ENCODE measurements at regions not wholly inside any gene's neighbourhood (a gene's known extent, or its start where the extent isn't known, plus 50 kb on each side); places are given as distances from the start of the nearest gene placed in this dataset.

DNA sequence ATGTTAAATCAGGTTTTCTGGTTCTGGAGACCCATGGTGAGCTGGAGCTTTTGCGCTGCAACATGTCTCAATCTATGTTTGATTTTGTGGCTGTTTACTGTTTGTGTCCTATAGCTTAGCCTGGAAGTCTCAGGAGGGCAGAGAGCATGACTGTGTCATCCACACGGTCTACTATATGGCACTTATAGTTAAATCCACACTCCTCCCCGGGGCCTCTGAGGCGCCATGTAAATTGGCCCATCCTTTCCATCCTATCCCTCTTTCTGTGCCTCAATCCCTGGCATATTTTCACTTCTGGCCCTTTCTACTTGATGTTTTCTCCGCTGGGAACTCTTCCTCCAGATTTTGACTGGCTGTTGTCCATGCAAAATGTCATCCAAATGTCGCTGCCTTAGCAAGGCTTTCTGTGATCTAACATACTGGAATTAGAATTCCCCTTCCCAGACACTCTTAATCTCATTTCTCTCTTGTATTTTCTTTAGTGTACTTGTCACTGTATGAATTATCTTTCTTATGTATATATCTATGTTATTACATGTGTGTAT lies 560.8 kb upstream of the RGMA start:
- no peak for DNase-seq (ENCODE audit: low read depth in 2 of 2)

DNA sequence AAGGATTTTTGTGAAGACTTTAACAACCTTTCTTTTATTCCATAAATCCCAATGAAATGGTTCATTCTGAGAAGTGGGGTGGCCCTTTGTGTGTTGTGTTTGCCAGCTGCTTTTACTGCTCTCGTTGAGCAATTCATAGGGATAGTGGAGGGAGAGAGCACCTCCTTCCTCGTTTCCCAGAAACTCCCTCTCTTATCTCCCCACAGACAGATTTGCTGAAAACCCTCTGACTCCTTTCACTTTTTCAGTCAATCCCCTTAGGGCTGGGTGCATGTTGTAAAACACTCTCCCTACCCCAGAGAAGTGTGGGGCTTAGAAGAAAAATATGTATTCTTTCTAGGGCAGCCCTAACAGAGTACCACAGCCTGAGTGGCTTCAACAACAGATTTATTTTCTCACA lies 557.2 kb upstream of the RGMA start:
- DNase-seq (ENCODE audit: low read depth in 2 of 2) = no peak

DNA sequence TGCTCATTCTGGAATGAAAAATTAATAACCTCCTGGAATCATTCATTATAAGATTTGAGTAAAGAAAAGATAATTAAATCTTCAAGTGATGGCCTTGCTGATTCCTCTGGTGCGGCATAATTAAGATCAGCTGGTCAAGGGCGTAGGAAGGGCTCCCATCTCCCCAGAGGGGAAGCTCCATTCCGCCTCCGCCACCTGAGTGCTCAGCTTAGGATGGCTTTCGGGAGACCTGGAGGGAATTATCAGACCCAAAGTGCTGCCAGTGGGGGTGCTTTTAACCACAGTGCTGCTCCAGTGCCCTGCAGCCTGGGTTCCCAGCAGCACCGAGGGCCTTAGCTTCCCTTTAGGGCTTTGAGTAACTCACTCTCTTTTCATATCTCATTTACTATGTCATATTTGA lies 556.6 kb upstream of the RGMA start:
- DNase-seq (ENCODE audit: low read depth in 2 of 2) = no peak

DNA sequence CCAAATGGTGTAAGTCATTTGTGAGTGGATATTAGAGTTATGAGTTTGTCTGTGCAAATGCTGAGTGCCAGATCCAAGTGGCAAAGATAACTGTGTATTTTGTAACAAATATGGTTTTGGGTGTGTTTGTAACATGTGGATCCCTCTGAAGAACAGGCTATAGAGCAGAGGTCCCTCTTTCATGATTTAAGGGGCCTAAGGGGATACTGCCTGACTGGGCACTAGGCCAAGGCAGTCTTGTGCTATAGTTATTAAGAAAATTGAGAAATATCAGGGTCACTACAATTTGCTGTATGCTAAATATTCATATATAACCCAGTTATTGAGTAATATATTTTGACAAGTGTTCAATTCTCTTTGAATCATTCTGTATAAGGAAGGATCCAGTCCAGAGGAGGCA lies 555.6 kb upstream of the RGMA start:
- no peak for DNase-seq (ENCODE audit: low read depth in 2 of 2)

GRCh38 chr15:93640411-93640962 lies 551.5 kb upstream of the RGMA start:
- no peak for DNase-seq (ENCODE audit: low read depth in 2 of 2)

DNA sequence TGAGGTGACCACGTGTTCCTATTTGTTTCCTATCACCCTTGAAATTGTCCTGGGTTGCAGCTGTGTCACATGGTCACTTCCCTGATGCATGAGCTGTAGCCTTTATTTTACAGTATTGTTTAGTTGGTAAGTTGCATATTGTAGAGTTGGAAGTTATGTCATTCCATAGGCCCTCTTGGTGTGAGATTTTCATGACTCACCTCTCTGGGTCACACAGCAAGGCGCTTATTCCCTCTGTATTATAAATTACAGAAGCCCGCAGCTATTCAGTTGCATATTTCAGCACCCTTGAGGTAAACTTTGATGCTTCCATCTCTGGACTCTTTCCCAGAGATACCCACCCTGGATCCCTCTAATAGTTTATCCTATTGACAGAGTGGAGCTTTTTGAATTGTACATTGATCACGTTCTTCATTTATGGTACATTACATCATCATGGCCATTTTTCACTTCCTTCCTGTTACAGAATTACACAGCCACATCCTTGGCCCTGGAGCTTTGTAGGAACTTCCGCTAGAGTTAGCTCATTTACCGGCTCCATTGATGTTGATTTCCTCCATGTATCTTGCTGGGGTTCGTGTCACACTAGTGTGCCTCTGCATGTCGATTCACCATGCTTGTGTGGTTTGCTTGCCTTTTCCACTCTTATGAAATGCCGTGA lies 543.1 kb upstream of the RGMA start:
- no peak for DNase-seq (ENCODE audit: low read depth in 2 of 2)

DNA sequence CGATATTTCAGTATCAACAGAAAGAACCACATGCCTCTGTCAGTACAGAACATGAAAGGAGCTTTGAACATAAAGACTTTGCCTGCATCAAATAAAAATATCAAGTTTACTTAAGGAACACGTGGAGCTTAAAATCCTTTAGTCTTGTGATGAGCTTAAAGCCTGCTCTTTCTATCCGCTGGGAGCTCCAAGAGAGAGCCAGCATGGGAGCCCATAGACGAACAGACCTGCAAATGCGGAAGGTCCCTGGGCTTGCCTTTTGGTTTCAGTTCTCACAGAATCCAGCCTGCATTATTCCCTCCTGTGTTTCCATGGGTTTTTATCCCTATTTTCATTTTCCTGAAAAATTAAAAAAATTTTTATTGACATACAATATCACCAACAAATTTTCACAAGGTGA lies 530.6 kb upstream of the RGMA start:
- no peak for DNase-seq (ENCODE audit: low read depth in 2 of 2)

- DNase-seq (ENCODE audit: low read depth in 2 of 2) = no peak
Observed at GRCh38 chr15:93617443-93617842, 528.4 kb upstream of the RGMA start.

- no peak for DNase-seq (ENCODE audit: low read depth in 2 of 2)
Observed at GRCh38 chr15:93614386-93615104, 525.5 kb upstream of the RGMA start.

DNA sequence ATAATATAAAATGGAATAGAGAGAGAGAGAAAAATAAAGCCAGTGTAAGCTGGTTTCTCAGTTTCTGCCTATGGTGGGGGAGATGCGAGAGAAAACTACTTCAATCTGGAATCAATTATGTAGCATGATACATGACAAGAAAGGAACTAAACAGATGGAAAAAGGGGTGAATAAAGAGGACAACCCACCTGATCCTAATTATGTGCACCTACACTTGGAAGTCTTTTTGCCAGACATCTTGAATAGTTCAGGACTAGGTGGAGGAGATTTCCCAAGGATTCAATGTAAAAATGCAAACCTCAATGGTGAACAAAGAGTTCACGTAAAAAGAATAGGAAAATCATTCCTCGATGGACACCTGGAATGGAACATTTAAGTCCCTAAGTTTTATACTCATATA lies 524.4 kb upstream of the RGMA start:
- no peak for DNase-seq (ENCODE audit: low read depth in 2 of 2)

DNA sequence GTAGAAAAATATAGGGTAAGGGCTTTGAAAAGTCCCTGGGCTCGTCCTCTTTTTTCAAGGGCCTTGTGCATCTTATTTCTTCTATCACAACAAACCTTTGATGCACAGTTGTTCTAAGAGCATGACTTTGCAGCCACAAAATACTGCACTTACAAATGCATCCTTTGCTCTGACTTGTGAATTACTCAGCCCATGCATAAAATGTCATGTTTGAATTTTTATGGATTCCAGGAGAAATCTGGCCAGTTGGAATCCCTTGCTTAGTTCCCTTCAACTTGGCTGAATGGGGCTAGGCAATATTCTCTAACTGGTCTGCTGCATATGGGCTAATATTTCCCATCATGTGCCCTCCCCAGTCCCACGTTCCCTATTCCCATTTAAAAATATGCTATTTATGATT lies 523.9 kb upstream of the RGMA start:
- no peak for DNase-seq (ENCODE audit: low read depth in 2 of 2)

DNA sequence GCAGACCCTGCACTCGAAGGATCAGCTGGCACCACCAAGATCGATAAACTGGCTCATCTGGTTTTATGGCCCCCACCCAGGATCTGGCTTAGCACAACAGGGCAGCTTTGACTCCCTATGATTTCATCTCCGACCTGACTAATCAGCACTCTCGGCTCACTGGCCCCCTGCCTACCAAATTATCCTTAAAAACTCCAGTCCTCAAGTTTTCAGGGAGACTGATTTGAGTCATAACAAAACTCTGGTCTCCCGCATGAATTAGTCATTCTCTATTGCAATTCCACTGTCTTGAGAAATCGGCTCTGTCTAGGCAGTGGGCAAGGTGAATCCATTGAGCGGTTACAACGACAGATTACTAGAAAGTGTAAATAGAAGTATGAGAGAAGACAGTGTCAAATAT lies 521.9 kb upstream of the RGMA start:
- no peak for DNase-seq (ENCODE audit: low read depth in 2 of 2)

DNA sequence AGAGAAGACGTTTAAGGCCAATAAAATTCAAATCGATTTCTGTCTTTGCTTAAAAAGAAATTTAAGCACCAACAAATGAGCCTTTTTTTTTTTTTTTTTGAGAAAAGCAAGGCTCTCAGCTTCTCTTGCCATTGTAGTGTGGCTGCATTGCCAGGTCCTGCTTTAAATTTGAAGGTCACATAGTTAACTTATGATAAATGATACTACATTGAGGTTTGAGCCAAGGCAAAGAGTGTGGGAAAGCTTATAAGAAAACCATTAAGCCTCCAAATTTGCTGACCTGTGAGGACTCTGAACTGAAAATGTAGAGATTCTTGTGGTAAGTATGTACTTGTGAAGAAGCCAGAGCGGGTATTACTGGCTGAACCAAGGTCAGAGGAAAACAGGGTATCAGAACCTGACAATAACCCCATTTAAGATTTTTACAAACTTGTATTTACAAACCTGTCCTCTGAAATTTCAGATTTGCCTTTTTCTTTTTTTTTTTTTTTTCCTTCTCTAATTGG lies 519.7 kb upstream of the RGMA start:
- no peak for DNase-seq (ENCODE audit: low read depth in 2 of 2)

DNA sequence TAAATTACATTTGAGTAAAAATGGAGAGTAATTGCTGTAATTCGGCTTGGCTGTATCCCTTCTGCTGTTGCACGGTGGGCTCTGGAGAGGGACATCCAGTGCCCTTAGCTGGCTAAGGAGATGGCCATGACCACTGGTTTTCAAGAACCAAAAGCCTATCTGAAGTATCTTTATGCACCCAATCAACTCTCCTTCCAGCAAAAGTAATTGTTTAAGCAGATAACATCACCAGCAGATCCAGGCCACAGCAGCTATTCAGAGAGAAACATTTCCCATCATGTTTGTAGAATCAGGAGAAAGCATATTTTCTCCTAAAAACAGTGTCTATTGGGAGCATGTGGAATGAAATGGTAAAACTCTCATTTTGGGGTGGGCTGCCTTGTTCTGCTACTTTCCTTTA lies 514.5 kb upstream of the RGMA start:
- no peak for DNase-seq (ENCODE audit: low read depth in 2 of 2)

DNA sequence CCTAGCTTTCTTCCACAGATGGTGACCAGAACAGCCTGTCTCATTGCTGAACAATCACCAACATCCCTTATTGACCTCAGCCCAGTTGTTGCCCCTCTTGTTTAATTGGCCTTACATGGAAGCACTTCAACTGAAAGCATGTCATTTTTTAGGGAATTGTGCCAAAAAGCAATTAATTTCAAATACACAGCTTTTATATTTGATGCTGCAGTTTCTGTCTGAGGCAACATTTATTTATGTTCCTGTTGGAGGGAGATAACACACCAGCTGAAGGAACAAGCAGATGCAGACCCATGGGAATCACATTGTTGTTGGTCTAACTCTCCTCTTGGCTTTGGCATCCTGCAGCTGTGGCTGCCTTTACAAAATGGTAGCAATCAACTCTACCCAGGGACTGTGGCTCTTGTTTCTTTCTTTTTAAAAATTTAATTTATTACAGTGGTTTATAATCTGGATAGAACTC lies 498.1 kb upstream of the RGMA start:
- no peak for DNase-seq (ENCODE audit: low read depth in 2 of 2)

DNA sequence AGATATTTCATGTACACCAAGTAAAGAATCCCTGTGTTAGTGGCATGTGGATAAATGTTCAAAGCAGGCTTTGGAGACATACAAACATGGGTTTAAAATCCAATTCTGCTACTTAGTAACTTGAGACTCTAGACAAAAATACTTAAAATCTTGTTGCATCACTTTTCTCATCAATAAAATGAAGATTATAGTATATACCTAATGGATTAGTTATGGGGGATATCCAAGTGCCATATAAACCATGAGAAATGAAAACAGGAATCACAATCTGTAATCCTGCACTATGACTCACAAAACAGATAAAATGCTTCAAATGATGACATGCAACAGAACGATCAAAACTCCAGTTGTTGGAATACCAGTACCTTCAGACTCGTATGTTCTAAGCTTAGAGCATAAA lies 496.0 kb upstream of the RGMA start:
- DNase-seq (ENCODE audit: low read depth in 2 of 2) = no peak

DNA sequence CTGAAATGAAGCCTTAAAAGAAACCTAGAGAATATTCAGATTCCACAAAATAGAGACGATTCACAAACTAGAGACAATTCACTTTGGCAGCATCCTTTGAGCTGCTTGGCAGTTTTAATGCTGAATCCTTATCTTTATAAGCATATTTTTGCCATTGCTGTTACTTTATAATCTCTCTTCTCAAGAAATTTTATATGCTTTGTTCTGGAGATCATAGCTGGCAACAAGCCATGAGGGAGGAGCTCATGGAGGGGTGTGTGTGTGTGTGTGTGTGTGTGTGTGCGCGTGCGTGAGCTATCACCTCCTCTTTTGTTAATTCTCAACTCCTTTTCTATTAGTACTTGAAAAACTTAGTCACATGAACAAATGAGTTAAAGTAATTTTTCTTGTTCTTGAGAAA lies 495.0 kb upstream of the RGMA start:
- DNase-seq (ENCODE audit: low read depth in 2 of 2) = no peak

DNA sequence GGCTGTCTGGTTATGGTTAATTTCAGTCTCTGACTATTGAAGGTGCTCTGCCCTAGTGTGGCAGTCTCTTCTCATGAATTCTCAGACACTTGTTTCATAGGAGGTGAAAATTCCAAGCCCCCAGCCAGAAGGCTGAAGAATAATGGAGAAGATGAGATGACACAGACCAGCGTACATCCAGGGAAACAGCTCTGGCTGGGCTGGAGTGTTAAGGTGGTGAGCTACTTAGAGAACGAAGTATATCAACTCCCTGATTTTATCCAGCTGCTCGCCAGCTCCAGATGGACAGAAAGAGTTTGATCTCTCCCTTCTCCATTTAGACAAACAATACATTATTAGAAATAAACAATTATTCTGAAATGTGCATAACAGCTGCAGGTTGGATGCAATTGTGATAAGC lies 494.5 kb upstream of the RGMA start:
- DNase-seq (ENCODE audit: low read depth in 2 of 2) = no peak

- no peak for DNase-seq (ENCODE audit: low read depth in 2 of 2)
Observed at GRCh38 chr15:93570527-93570926, 481.5 kb upstream of the RGMA start.

- DNase-seq (ENCODE audit: low read depth in 2 of 2) = no peak
Observed at GRCh38 chr15:93566762-93567161, 477.8 kb upstream of the RGMA start.

- no peak for DNase-seq (ENCODE audit: low read depth in 2 of 2)
Observed at GRCh38 chr15:93565201-93565600, 476.2 kb upstream of the RGMA start.

GRCh38 chr15:93563218-93563617 lies 474.2 kb upstream of the RGMA start:
- DNase-seq (ENCODE audit: low read depth in 2 of 2) = no peak
